ENCODE measurements at regions not wholly inside any gene's neighbourhood (a gene's known extent, or its start where the extent isn't known, plus 50 kb on each side); places are given as distances from the start of the nearest gene placed in this dataset.

DNA sequence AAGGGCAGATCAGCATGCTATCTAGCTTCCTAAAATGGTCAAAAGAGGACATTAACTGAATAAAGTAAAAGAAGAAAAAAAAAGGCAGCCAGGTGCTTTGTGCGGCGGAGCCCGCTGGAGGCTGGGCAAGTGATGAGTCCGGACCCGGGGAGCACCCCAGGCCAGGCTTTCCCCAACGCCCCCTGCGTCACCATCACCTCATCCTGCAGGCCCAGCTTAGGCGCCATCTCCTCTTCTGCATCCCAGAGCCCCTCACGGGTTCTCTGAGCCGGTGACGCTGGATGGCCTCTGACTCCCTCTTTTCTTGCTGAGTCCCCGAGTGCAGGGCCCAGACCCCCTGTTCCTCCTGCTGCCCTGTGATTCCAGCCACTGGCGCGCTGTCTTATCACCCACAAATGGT is 250.1 kb downstream of the TBXT start:
- Mint-ChIP-seq H3K4me1 (ENCODE audit: unreplicated experiment) (no peaks in the 10 kb centered on the region), H3K36me3 (ENCODE audit: low read depth, unreplicated experiment) (no peaks in the 10 kb centered on the region), H3K27ac (ENCODE audit: unreplicated experiment) (no peak overlapping the region), H3K4me3 (ENCODE audit: unreplicated experiment) (no peak overlapping the region), H3K27me3 (ENCODE audit: unreplicated experiment) (peaks cover 4% of the 10 kb centered on the region), H3K9me3 (ENCODE audit: unreplicated experiment) (no peaks in the 10 kb centered on the region)
- TF ChIP-seq, protein P1, sequence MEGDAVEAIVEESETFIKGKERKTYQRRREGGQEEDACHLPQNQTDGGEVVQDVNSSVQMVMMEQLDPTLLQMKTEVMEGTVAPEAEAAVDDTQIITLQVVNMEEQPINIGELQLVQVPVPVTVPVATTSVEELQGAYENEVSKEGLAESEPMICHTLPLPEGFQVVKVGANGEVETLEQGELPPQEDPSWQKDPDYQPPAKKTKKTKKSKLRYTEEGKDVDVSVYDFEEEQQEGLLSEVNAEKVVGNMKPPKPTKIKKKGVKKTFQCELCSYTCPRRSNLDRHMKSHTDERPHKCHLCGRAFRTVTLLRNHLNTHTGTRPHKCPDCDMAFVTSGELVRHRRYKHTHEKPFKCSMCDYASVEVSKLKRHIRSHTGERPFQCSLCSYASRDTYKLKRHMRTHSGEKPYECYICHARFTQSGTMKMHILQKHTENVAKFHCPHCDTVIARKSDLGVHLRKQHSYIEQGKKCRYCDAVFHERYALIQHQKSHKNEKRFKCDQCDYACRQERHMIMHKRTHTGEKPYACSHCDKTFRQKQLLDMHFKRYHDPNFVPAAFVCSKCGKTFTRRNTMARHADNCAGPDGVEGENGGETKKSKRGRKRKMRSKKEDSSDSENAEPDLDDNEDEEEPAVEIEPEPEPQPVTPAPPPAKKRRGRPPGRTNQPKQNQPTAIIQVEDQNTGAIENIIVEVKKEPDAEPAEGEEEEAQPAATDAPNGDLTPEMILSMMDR (IDR thresholded peaks at IDR 0.05; ENCODE audit: unreplicated experiment): no peak
- DNase-seq (ENCODE audit: low spot score): no peak

DNA sequence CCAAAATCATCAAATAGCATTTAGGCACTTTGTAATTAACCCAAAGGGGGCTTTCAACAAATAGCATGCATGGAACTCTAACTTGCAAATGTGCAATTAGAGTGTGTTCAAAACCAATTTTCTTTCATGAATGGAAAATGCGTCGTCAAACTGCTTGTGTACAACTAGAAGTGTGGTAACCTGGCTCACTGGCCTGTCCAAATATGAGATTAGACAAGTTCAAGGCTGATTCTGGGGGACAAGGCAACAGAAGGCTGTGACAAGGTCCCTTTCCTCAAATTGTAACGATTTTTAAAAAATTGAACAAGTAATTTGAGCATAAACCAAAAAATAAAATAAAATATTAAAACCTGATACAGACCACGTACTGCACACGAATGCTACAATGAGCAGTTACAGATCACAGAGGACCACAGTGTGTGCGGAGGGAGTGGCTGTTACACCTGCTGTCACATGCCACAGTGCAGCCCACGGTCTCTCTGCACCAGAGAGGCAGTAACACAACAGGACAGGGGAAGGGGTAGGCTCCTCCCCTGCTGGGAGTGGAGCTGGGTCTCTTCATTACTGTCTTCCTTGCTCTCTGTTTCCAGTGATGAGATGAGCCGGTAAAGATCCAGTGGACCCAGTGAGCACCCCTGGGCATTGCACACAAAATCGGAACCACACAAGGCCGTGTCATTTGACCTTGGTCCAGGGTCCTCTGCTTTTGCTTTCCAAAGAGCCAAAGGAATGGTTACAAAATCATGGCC is 252.2 kb upstream of the PDE10A start:
- Mint-ChIP-seq H3K4me3 (ENCODE audit: unreplicated experiment) (no peak overlapping the region), H3K4me1 (ENCODE audit: unreplicated experiment) (no peaks in the 10 kb centered on the region), H3K36me3 (ENCODE audit: low read depth, unreplicated experiment) (no peaks in the 10 kb centered on the region), H3K27ac (ENCODE audit: unreplicated experiment) (no peak overlapping the region), H3K9me3 (ENCODE audit: unreplicated experiment) (no peaks in the 10 kb centered on the region), H3K27me3 (ENCODE audit: unreplicated experiment) (peaks cover 4% of the 10 kb centered on the region)
- DNase-seq (ENCODE audit: low spot score): no peak
- TF ChIP-seq, protein P1 (IDR thresholded peaks at IDR 0.05; ENCODE audit: unreplicated experiment): no peak

DNA sequence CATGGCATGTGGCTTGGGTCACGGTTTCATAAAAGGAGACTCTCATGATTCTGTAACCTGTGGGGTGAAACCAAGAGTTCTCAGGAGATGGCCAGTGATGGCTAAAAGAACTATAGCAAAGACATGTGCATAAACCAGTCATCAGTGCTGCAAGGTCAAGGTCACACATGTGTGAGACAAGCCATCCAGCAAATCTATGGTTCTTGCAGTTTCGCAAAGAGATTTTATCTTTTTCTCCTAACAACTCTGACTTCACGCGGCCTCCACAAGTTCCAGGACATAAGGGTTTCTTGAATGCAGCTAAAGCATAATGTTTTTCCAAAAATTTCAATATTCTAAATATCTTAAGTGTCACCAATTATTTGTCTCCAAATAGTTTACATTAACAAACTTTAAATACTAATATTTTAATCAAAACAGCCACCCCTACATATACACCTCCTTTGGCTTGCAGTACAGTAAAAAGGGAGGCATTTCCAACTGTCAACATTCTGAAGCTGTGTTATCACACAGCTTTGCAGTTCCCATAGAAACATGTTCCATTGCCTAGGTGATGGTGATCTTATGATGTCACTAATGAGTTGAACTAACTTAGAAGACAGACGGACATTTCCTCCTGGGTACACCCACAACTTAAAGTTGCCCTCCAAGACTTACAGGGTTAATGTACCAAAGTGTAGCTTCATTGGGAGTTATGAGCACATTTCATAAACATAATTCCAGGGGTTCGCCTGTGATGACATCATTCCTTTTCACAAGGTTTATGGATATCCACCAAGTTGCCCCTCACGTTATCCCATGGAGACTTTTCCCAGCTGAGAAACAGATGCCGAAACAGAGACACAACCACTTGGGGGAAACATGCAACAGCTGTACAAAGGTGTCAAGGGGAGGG is 250.9 kb upstream of the PDE10A start:
- Mint-ChIP-seq H3K9me3 (ENCODE audit: unreplicated experiment) (no peaks in the 10 kb centered on the region), H3K27me3 (ENCODE audit: unreplicated experiment) (peaks cover 5% of the 10 kb centered on the region), H3K27ac (ENCODE audit: unreplicated experiment) (no peak overlapping the region), H3K4me3 (ENCODE audit: unreplicated experiment) (no peak overlapping the region), H3K36me3 (ENCODE audit: low read depth, unreplicated experiment) (no peaks in the 10 kb centered on the region), H3K4me1 (ENCODE audit: unreplicated experiment) (no peaks in the 10 kb centered on the region)
- DNase-seq (ENCODE audit: low spot score): no peak
- TF ChIP-seq, protein P1 (IDR thresholded peaks at IDR 0.05; ENCODE audit: unreplicated experiment): no peak

DNA sequence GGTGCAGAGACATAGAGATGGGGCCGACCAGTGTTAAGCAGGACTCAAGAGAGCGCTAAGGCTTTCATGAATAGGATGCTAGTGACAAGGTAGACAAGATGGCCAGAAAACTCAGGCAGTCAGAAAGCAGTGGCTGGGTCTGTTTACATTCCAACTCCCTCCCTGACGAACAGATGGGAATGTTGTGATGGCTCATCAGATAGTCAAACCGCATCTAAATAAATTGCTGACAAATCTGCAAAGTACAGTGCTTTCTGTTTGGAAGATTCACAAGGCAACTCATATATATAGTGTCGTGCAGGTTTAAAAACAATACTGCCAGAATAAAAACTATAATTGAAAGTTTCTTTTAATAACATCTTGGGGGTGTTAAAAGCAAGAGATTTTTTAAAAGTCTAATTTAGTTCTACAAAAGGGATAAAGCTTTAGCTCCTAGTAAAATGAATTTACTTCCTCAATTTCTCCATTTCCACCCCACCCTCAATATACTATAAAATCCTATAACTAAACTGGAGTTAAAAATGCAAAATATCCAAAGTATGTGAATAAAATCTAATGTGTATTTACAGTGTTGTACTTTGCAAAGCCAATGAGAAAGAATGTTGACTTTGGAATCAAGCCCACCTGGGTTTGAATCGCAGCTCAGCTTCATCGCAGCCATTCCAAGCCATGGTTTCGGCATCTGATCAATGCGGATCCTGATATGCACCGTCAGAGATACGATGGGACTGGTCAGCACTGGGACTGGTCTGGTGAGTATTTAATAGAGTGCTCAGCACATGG is 247.3 kb upstream of the PDE10A start:
- no peaks in the 10 kb centered on the region for H3K9me3 Mint-ChIP-seq (ENCODE audit: unreplicated experiment)
- TF ChIP-seq, protein P1 (IDR thresholded peaks at IDR 0.05; ENCODE audit: unreplicated experiment): no peak
- no peak overlapping the region for H3K27ac Mint-ChIP-seq (ENCODE audit: unreplicated experiment)
- no peak for DNase-seq (ENCODE audit: low spot score)
- peaks cover 4% of the 10 kb centered on the region for H3K27me3 Mint-ChIP-seq (ENCODE audit: unreplicated experiment)
- H3K36me3 Mint-ChIP-seq (ENCODE audit: low read depth, unreplicated experiment): peaks cover 4% of the 10 kb centered on the region
- H3K4me1 Mint-ChIP-seq (ENCODE audit: unreplicated experiment): no peaks in the 10 kb centered on the region
- H3K4me3 Mint-ChIP-seq (ENCODE audit: unreplicated experiment): no peak overlapping the region

All from endothelial cell (in vitro differentiated cells).